Lower leg skin (tissue), 3 donors: ENCODE measurements at regions not wholly inside any gene's neighbourhood (a gene's known extent, or its start where the extent isn't known, plus 50 kb on each side); places are given as distances from the start of the nearest gene placed in this dataset.

Experiments
- CTCF ChIP-seq, 3 donors: fragments of 450-650 bp; IDR thresholded peaks; one replicate each; pipeline ENCODE4 v1.5.1; 2016; ENCODE audit warnings: antibody characterized with exemption in 3 of 3, mild to moderate bottlenecking in 3 of 3, moderate library complexity in 2 of 3
- POLR2A ChIP-seq, 2 donors: fragments of 450-650 bp; IDR thresholded peaks; one replicate each; pipeline ENCODE4 v1.6.1; 2016 to 2017; ENCODE audit warnings: antibody characterized with exemption in 2 of 2, mild to moderate bottlenecking in 1 of 2, moderate library complexity in 1 of 2

GRCh38 chr22:48883211-48883960 lies 944.3 kb downstream of the BRD1 start:
- TF ChIP-seq CTCF (IDR thresholded peaks at IDR 0.05) (no peak), POLR2A (IDR thresholded peaks at IDR 0.05) (no peak)
